Heart right ventricle (tissue), 16 donors: ENCODE measurements at regions not wholly inside any gene's neighbourhood (a gene's known extent, or its start where the extent isn't known, plus 50 kb on each side); places are given as distances from the start of the nearest gene placed in this dataset.

ENCODE experiments used
- ATAC-seq, 8 donors: fragments of 200-7000 bp; cut with Tn5 transposase; one replicate each; pipeline ENCODE4 v1.9.1; 2020; ENCODE audit warnings: mild to moderate bottlenecking in 8 of 8, moderate library complexity in 8 of 8, moderate number of reproducible peaks in 1 of 8
- DNase-seq, 2 donors: peaks; one replicate each; pipeline ENCODE4 v3.0.0-alpha.2; 2020
- H3K27ac ChIP-seq, 10 donors: fragments of 200-600 bp; sonication (generic) in 2 of 10; one replicate each; pipeline versions ENCODE4 v1.5.0 to v1.8.0; 2020 to 2022; ENCODE audit warnings: mild to moderate bottlenecking in 3 of 10
- H3K27me3 ChIP-seq, 7 donors: fragments of 200-600 bp; one replicate each; pipeline ENCODE4 v1.8.0; 2021 to 2022; ENCODE audit warnings: mild to moderate bottlenecking in 2 of 7
- H3K36me3 ChIP-seq, 9 donors: fragments of 200-600 bp; sonication (generic) in 1 of 9; one replicate each; pipeline versions ENCODE4 v1.5.0 to v1.8.0; 2020 to 2022; ENCODE audit warnings: mild to moderate bottlenecking in 2 of 9
- H3K4me1 ChIP-seq, 9 donors: fragments of 200-600 bp; sonication (generic) in 1 of 9; one replicate each; pipeline versions ENCODE4 v1.5.0 to v1.8.0; 2020 to 2022; ENCODE audit warnings: mild to moderate bottlenecking in 4 of 9
- H3K4me3 ChIP-seq, 10 donors: fragments of 200-600 bp; sonication (generic) in 2 of 10; one replicate each; pipeline versions ENCODE4 v1.5.0 to v1.8.0; 2020 to 2022; ENCODE audit warnings: mild to moderate bottlenecking in 7 of 10, moderate library complexity in 2 of 10
- H3K9me3 ChIP-seq, 11 donors: fragments of 200-600 bp in 10 of 11; sonication (generic) in 2 of 11; one replicate each; pipeline versions ENCODE4 v1.5.0 to v1.8.0; 2013 to 2022; ENCODE audit warnings: mild to moderate bottlenecking in 2 of 11, control low read depth in 1 of 11, moderate library complexity in 1 of 11
- CTCF ChIP-seq, 9 donors: fragments of 200-600 bp; sonication (generic) in 2 of 9; IDR thresholded peaks; one replicate each; pipeline versions ENCODE4 v1.5.0 to v1.8.0; 2021 to 2022; ENCODE audit warnings: antibody characterized with exemption in 9 of 9, mild to moderate bottlenecking in 5 of 9, moderate library complexity in 1 of 9
- WGBS, 2 donors: extraction: QIAGEN DNeasy Blood & Tissue Kit; methylation state at CpG; one replicate each; pipeline ENCODE4 v1.1.7; 2013; ENCODE audit warnings: inconsistent platforms in 1 of 2; 5-methylcytosine and 5-hydroxymethylcytosine counted together
- intact Hi-C, 10 donors: fragments of 100-400 bp; cut with DNase I; formaldehyde crosslinking; loops; one replicate each; pipeline versions ENCODE4 v1.11.1 to v1.14.2; 2022
- donor health status: Arrhythmogenic right ventricular cardiomyopathy.
- donor health status: ischemic (EF 13 %, LVEDD 7.1; RV severe dilation, severe dysfunction).
- donor health status: healthy with polysubstance abuse.
- donor health status: DM: no; HTN: yes; CAD: no.
- donor health status: DM: no; HTN: no; CAD: no.
- donor health status: ischemic (EF 25% LVEDD 6.9; RV normal size, moderate dysfunction).
- donor health status: ischemic (EF 25% LVEDD 5.7; RV mildly dilated, moderate dysfunction).
- donor health status: healthy.
- donor health status: DM: yes; HTN: yes; CAD: no.
- donor health status: Ischemic cardiomyopathy.
- donor health status: ischemic (EF 35%, LVEDD 5.7; RV mildly dilated, moderate dysfunction).
- donor health status: nonischemic (EF 11% LVEDD 7.7; RV severe dilation, severe dysfunction).
- donor health status: DM: yes; HTN: yes; CAD: no.
- donor health status: PGD.
- donor health status: ischemic (EF 29% LVEDD 5.4; RV normal size, mild dysfunction).
- donor health status: nonischemic (EF 23%, LVEDD 6.1; RV moderate dilation, normal function).

GRCh38 chr5:84961193-84961592, 576.5 kb upstream of the EDIL3 start:
- WGBS, 2 donors, result 84 to 98% methylated on average over 9 of the region's 9 CpGs
- H3K36me3 ChIP-seq, result no peaks in the 10 kb centered on the region
- DNase-seq (no peak), ATAC-seq (no peak)
- intact Hi-C loops, result no loop called here
- H3K4me1 ChIP-seq, result no peaks in the 10 kb centered on the region
- peaks cover 0 to 8% (median 0%) of the 10 kb centered on the region in 11 donors for H3K9me3 ChIP-seq
- H3K27ac ChIP-seq, result no peak overlapping the region
- no peak overlapping the region for H3K4me3 ChIP-seq
- no peak for TF ChIP-seq CTCF (IDR thresholded peaks at IDR 0.05)
- no peaks in the 10 kb centered on the region for H3K27me3 ChIP-seq

GRCh38 chr5:84961903-84962302, 577.2 kb upstream of the EDIL3 start:
- no peak overlapping the region for H3K27ac ChIP-seq
- TF ChIP-seq CTCF (IDR thresholded peaks at IDR 0.05), result no peak
- H3K4me1 ChIP-seq, result no peaks in the 10 kb centered on the region
- DNase-seq (no peak), ATAC-seq (no peak)
- no peaks in the 10 kb centered on the region for H3K27me3 ChIP-seq
- H3K36me3 ChIP-seq, result no peaks in the 10 kb centered on the region
- intact Hi-C loops, result no loop called here
- peaks cover 0 to 8% (median 0%) of the 10 kb centered on the region in 11 donors for H3K9me3 ChIP-seq
- H3K4me3 ChIP-seq, result no peak overlapping the region
- 69 to 72% methylated on average over 3 of the region's 3 CpGs for WGBS, 2 donors

GRCh38 chr5:84983093-84983492, 598.4 kb upstream of the EDIL3 start:
- 48 to 74% methylated on average over 2 of the region's 2 CpGs for WGBS, 2 donors
- no peak for DNase-seq

GRCh38 chr5:84985148-84985547, 600.5 kb upstream of the EDIL3 start:
- 42 to 49% methylated on average over 3 of the region's 3 CpGs for WGBS, 2 donors
- Histone ChIP-seq H3K4me1 (no peaks in the 10 kb centered on the region), H3K36me3 (no peaks in the 10 kb centered on the region), H3K27me3 (no peaks in the 10 kb centered on the region), H3K27ac (no peak overlapping the region), H3K4me3 (no peak overlapping the region), H3K9me3 (no peaks in the 10 kb centered on the region)
- TF ChIP-seq CTCF (IDR thresholded peaks at IDR 0.05), result no peak
- intact Hi-C loops, result no loop called here
- DNase-seq (no peak), ATAC-seq (no peak)

More at GRCh38 chr5:84983093-84983492, 598.4 kb upstream of the EDIL3 start:
- no peak for TF ChIP-seq CTCF (IDR thresholded peaks at IDR 0.05)
- Histone ChIP-seq H3K36me3 (no peaks in the 10 kb centered on the region), H3K4me3 (no peak overlapping the region), H3K27me3 (no peaks in the 10 kb centered on the region), H3K9me3 (no peaks in the 10 kb centered on the region), H3K4me1 (no peaks in the 10 kb centered on the region), H3K27ac (no peak overlapping the region)
- intact Hi-C loops, result no loop called here
- no peak for ATAC-seq

- Histone ChIP-seq H3K4me1 (no peaks in the 10 kb centered on the region), H3K27ac (no peak overlapping the region), H3K9me3 (no peaks in the 10 kb centered on the region), H3K27me3 (no peaks in the 10 kb centered on the region), H3K36me3 (no peaks in the 10 kb centered on the region), H3K4me3 (no peak overlapping the region)
- intact Hi-C loops, result no loop called here
- DNase-seq (no peak), ATAC-seq (no peak)
- TF ChIP-seq CTCF (IDR thresholded peaks at IDR 0.05), result no peak
- WGBS, 2 donors, result 75 to 80% methylated on average over 7 of the region's 7 CpGs
Measured at GRCh38 chr5:84986688-84987087, 602.0 kb upstream of the EDIL3 start.
